ENCODE measurements at regions not wholly inside any gene's neighbourhood (a gene's known extent, or its start where the extent isn't known, plus 50 kb on each side); places are given as distances from the start of the nearest gene placed in this dataset.

GRCh38 chr9:92224177-92224576, 69.3 kb downstream of the IARS1 start:
- H3K9me3 ChIP-seq (ENCODE audit: insufficient read depth in 2 of 2, low read depth in 1 of 2, low read length in 1 of 2), result peaks cover 0 to 4% of the 10 kb centered on the region in 2 experiments; a peak in 1 of 4 replicates
- no peak overlapping the region for H3K56ac ChIP-seq (replicated peaks; ENCODE audit: insufficient read length, low read depth, low read length)
- TF ChIP-seq SIRT6 (IDR thresholded peaks at IDR 0.05; ENCODE audit: low read length) (no peak), ATF3 (IDR thresholded peaks at IDR 0.05; ENCODE audit: insufficient read depth, low read depth, low read length) (no peak), POLR2A (IDR thresholded peaks at IDR 0.05; ENCODE audit: control extremely low read depth in 1 of 2, low read depth in 2 of 2, low read length in 2 of 2) (no peak), ATF2 (IDR thresholded peaks at IDR 0.05; ENCODE audit: low read length) (no peak), SP4 (IDR thresholded peaks at IDR 0.05; ENCODE audit: low read length) (no peak), MAX (IDR thresholded peaks at IDR 0.05) (no peak), SP2 (IDR thresholded peaks at IDR 0.05; ENCODE audit: low read length) (no peak), CHD1 (IDR thresholded peaks at IDR 0.05; ENCODE audit: low read depth, low read length) (no peak), EZH2 (IDR thresholded peaks at IDR 0.05; ENCODE audit: low read depth, low read length, severe bottlenecking) (no peak), POLR2AphosphoS5 (IDR thresholded peaks at IDR 0.05; ENCODE audit: low read depth, low read length) (no peak), SP1 (IDR thresholded peaks at IDR 0.05; ENCODE audit: low read depth, low read length) (no peak), MAFK (IDR thresholded peaks at IDR 0.05; ENCODE audit: low read depth, low read length) (no peak), SRF (IDR thresholded peaks at IDR 0.05; ENCODE audit: low read depth, low read length) (no peak), FOSL1 (IDR thresholded peaks at IDR 0.05; ENCODE audit: insufficient read depth, low read depth, low read length) (no peak)
- no peak overlapping the region for H3K18ac ChIP-seq (ENCODE audit: extremely low read depth, low read length)
- H3K79me2 ChIP-seq (ENCODE audit: control insufficient read depth in 1 of 2, insufficient read depth in 2 of 2, low read length in 2 of 2), result peaks cover 0 to 18% of the 10 kb centered on the region in 2 experiments; a peak in 1 of 4 replicates
- H2BK5ac ChIP-seq (ENCODE audit: low read depth, low read length), result no peak overlapping the region
- H2BK12ac ChIP-seq (ENCODE audit: low read depth, low read length), result no peak overlapping the region
- no peak overlapping the region for H3K14ac ChIP-seq (ENCODE audit: insufficient read length)
- FAIRE-seq (no peak), DNase-seq (ENCODE audit: low read depth in 1 of 2, low spot score in 2 of 2) (no peak)
- 91% methylated on average over 4 of the region's 4 CpGs; no CpG with 5 or more reads in 1 of the 2 experiments for WGBS, 2 experiments (ENCODE audit: extremely low coverage in 1 of 2, insufficient coverage in 1 of 2, insufficient read length in 1 of 2, insufficient replicate concordance in 2 of 2, low coverage in 1 of 2, low lambda C conversion rate in 2 of 2, missing lambda C conversion rate in 1 of 2)
- no peak overlapping the region for H3K27ac ChIP-seq (ENCODE audit: low read depth, low read length)
- H3K9ac ChIP-seq (replicated peaks in 1 of 4; ENCODE audit: extremely low read depth in 1 of 4, low read depth in 3 of 4, low read length in 3 of 4), result no peak overlapping the region
- no peak overlapping the region for H3K4me3 ChIP-seq (ENCODE audit: extremely low read depth in 1 of 4, insufficient read depth in 2 of 4, low read depth in 3 of 4, low read length in 4 of 4)
- H3K23ac ChIP-seq (ENCODE audit: insufficient read length), result no peak overlapping the region
- no peaks in the 10 kb centered on the region for H3K23me2 ChIP-seq (ENCODE audit: low read depth, low read length)
- H4K8ac ChIP-seq (ENCODE audit: extremely low read depth, insufficient read depth, low read length), result no peak overlapping the region
- ChIA-PET CTCF (ENCODE audit: partially characterized antibody) (interaction anchor here (0.8 to 3.7 kb wide), 4 partner anchors 10 to 90 kb away, joined by 3 to 18 read pairs (median 6); no protein-coding TSS in a partner anchor), POLR2A (ENCODE audit: partially characterized antibody) (interaction anchor here (0.8 to 1.6 kb wide), 3 partner anchors 11 to 39 kb away, joined by 3 to 5 read pairs (median 3); no protein-coding TSS in a partner anchor)
- no peak overlapping the region for H2BK120ac ChIP-seq (replicated peaks; ENCODE audit: low read depth, low read length)
- no peak overlapping the region for H2BK20ac ChIP-seq (ENCODE audit: low read length)
- H3K27me3 ChIP-seq (replicated peaks in 1 of 4; ENCODE audit: control insufficient read depth in 3 of 4, extremely low read depth in 1 of 4, insufficient read depth in 3 of 4, low read length in 3 of 4), result no peaks in the 10 kb centered on the region
- no peaks in the 10 kb centered on the region for H3K79me1 ChIP-seq (ENCODE audit: low read depth, low read length)
- no peak overlapping the region for H2AFZ ChIP-seq (ENCODE audit: low read length)
- H4K91ac ChIP-seq (replicated peaks; ENCODE audit: insufficient read length, low read length), result no peak overlapping the region
- H2BK15ac ChIP-seq (ENCODE audit: low read length), result no peak overlapping the region
- no peak overlapping the region for H2AK5ac ChIP-seq (ENCODE audit: low read depth, low read length)
- no peak overlapping the region for H4K5ac ChIP-seq (ENCODE audit: insufficient read length, low read depth, low read length)
- H3K4me1 ChIP-seq (replicated peaks in 1 of 4; ENCODE audit: control insufficient read depth in 3 of 4, insufficient read depth in 4 of 4, low read length in 3 of 4), result no peaks in the 10 kb centered on the region
- H3K4ac ChIP-seq (replicated peaks; ENCODE audit: insufficient read length, low read depth, low read length), result no peak overlapping the region
- peaks cover 32 to 78% (median 65%) of the 10 kb centered on the region in 4 experiments for H3K36me3 ChIP-seq (ENCODE audit: control insufficient read depth in 2 of 4, insufficient read depth in 4 of 4, low read length in 3 of 4)
- H4K20me1 ChIP-seq (replicated peaks in 1 of 2; ENCODE audit: control insufficient read depth in 1 of 2, insufficient read depth in 2 of 2, low read length in 2 of 2), result peaks cover 0 to 2% of the 10 kb centered on the region in 2 experiments
- no peak overlapping the region for H3K4me2 ChIP-seq (ENCODE audit: insufficient read depth in 1 of 2, low read depth in 2 of 2, low read length in 2 of 2)

Measured in H1 (cell line).